ENCODE measurements at regions not wholly inside any gene's neighbourhood (a gene's known extent, or its start where the extent isn't known, plus 50 kb on each side); places are given as distances from the start of the nearest gene placed in this dataset.
"Not testable (repeated sequence)": the region's sequence is repeated elsewhere in the genome, so short reads cannot be mapped to it uniquely, and the experiment has no call there.

GRCh38 chr3:35422836-35423601 is 216.3 kb upstream of the ARPP21 start:
- no peak for DNase-seq

- DNase-seq: no peak
Observed at GRCh38 chr3:35426366-35426958, 212.9 kb upstream of the ARPP21 start.

DNA sequence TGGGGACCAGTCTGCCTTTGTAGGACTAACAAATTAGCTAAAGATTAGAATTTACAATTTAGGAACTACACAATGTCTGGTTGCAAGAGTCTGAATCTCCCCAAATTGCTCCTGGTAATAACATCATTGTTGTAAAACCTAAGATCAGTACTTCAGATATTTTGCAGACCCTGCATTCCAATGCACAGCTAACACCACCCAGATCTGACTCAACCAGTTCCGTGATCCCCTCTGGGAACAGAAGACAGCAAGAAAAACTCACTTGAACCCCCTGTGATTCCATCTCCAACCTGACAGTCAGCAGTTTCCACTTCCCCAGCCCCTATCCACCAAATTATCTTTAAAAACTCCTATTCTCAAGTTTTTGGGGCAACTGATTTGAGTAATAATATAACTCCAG is 201.9 kb upstream of the ARPP21 start:
- no peak for DNase-seq

- no peak for DNase-seq
Observed at GRCh38 chr3:35438101-35438500, 201.2 kb upstream of the ARPP21 start.

DNA sequence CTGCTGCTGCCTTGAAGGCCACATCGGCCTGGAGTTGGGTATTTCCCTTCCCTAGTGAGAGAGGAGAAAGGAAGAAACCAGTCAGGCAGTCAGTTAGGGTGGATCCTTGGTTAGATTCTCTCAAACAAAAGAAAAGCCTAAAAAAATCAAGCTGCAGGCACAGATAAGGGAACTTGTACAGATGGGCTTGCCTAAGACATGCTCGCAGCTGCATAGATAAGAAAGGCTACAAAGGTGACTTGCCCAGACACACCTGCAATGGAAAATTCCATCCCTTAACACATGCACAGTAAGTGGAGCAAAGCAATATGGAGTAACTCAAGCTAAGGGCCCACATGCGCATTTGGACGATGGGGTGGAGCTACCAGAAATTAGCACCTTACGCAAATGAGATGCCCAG is 199.7 kb upstream of the ARPP21 start:
- no peak for DNase-seq

DNA sequence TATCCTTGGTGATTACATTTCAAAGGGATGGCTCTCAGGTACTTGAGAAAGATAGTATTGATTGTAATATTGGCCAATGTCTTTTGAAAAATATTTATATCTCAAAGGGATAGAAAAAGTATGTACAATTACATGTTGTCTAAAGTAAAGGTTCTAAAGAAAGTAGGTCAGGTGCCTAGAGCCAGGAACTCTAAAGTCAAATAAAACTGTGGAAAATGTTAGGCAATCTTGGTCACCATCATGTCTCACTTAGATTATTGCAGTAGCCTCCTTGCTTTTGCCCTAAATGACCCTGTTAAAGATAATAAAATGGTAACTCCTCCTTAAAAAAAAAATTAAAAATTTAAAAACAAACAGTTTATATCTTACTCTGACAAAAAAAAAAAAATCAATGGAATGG is 198.5 kb upstream of the ARPP21 start:
- no peak for DNase-seq

DNA sequence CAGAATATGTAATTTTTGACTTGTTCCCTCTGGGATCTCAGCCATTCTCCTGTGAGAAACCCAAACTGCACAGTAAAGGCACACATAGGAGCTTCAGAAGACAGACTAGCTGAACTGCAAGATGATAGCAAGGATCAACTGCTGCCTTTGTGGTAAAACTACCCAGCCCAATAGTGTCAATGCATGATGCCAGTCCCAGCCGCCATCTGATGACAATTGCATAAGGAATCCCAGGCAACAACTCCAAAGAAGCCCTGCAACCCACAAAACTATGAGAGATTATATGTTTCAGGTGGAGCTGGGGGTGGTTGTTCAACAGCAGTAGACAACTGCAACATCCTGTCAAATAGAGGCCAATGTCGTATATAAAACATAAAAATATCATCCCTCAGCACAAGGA is 192.4 kb upstream of the ARPP21 start:
- no peak for DNase-seq

DNA sequence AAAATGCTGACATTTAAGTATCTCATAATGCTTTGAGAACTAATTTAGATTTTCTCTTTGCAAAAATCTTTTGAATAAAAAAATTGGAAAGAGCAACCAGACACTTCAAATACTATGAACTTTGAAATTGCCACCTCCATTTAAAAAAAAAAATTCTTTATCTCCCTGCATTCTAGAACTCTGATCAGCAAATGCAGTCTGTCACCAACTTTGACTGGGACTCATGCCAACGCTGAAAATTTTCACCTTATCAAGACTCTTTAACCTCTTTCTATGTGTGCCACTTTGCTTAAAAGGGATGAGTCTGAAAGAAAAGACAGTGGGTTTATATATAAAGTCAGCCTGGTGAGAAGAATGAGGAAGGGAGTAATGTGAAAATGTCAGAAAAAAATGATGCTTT is 191.2 kb upstream of the ARPP21 start:
- DNase-seq: no peak

- DNase-seq: no peak
Observed at GRCh38 chr3:35448681-35449080, 190.6 kb upstream of the ARPP21 start.

- DNase-seq: not testable (repeated sequence)
Observed at GRCh38 chr3:35454819-35455218, 184.5 kb upstream of the ARPP21 start.

GRCh38 chr3:35473956-35474355 is 165.4 kb upstream of the ARPP21 start:
- DNase-seq: no peak

DNA sequence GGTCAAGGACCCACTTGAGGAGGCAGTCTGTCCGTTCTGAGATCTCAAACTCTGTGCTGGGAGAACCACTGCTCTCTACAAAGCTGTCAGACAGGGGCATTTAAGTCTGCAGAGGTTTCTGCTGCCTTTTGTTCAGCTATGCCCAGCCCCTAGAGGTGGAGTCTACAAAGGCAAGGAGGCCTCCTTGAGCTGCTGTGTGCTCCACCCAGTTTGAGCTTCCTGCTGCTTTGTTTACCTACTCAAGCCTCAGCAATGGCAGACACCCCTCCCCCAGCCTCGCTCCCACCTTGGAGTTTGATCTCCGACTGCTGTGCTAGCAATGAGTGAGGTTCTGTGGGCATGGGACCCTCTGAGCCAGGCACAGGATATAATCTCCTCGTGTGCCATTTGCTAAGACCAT is 156.8 kb upstream of the ARPP21 start:
- DNase-seq: not testable (repeated sequence)

DNA sequence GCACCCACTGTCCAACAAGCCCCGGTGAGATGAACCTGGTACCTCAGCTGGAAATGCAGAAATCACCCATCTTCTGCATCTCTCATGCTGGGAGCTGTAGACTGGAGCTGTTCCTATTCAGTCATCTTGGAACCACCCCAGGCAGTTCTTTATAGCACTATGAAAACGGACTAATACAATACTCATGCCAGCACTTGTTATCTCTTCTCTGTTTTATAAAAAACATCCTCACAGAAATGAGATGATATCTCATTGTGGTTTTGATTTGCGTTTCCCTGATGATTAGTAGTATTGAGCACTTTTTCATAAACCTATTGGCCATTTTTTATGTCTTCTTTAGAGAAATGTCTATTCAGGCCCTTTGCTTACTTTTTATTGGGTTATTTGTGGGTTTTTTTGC is 156.2 kb upstream of the ARPP21 start:
- DNase-seq: no peak

- no peak for DNase-seq
Observed at GRCh38 chr3:35484929-35485530, 154.3 kb upstream of the ARPP21 start.

DNA sequence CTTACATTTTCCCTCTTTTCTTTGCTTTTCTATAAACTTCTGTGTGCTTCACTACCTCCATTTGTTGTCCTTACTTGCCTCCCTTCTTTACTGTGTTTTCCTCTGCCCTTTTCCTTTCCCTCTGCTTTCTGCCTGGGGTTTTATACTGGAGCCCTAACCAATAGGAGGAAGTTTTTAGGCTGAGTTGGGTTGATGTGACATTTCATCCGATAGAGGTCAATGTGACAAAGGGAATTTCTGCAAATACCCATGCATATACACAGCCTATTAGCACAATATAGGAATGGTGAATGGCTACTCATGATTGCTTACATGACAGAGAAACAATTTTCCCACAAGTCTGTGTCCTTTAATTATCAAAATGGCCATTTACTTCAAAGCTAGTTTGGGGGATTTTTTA is 153.0 kb upstream of the ARPP21 start:
- DNase-seq: no peak

GRCh38 chr3:35487376-35487775 is 151.9 kb upstream of the ARPP21 start:
- DNase-seq: no peak

DNA sequence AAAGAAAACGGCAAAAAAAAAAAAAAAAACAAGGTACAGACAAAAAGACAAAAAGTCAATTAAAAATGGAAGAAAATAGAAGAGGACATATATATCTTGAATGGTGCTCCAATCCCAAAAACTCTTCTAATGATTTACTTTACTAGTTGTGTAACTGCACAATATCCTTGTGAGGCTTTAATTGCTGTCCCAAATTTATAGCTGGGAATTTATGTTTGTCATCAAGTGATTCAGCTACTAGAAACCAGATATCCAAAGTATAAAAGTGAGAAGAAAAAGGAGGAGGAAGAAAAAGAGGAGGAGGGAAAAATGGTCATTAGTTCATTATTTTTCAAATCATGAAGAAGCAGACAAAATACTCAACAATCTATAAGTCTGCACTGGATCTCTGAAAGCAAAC is 150.8 kb upstream of the ARPP21 start:
- DNase-seq: no peak

- no peak for DNase-seq
Observed at GRCh38 chr3:35492841-35493240, 146.5 kb upstream of the ARPP21 start.

DNA sequence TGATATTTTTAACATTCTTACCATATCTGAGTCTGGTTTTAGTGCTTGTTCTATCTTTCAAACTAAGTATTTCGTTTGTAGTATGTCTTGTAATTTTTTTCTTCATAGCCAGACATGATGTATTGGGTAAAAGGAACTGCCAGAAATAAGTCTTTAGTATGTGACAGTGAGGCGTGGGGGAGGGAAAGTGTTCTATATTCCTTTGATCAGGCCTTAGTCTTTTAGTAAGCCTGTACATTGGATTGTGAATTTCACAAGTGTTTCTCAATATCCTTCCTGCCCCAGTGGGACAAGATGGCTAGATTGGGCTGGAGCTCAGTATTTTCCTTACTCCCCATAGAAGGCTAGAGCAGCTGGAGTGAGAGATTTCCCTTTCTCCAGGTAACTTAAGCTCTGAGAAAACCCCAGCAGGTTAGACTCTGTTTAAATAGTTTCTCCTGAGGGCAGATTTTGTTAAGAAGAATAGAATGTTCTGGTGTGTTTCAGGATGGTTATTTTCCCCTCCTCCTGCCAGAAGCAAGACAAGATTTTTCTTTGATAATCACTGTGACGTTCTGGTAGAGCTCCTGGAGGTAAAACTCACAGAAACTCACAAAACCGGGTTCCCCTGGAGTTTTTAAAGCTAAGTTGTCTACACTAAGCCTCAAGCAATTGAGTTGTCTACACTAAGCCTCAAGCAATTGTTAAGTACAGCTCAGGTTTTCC is 140.7 kb upstream of the ARPP21 start:
- no peak for DNase-seq

GRCh38 chr3:35500641-35501350 is 138.5 kb upstream of the ARPP21 start:
- DNase-seq: no peak

- DNase-seq: no peak
Observed at GRCh38 chr3:35502699-35503098, 136.6 kb upstream of the ARPP21 start.

GRCh38 chr3:35505181-35505580 is 134.1 kb upstream of the ARPP21 start:
- DNase-seq: no peak

DNA sequence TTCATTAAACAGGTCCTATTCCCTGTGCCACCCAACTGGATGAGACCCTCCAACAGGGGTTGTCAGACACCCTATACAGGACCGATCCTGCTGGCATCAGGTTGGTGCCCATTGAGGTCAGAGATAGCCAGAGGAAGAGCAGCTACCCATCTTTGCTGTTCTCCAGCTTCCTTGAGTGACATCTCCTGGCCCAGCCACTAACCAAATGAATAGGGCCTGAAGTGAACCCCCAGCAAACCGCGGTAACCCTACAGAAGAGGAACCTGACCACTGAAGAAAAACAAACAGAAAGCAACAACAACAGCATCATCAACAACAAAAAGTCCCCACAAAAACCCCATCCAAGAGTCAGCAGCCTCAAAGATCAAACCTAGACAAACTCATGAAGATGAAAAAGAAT is 133.6 kb upstream of the ARPP21 start:
- DNase-seq: no peak
